GM12878 (cell line): ENCODE measurements at regions not wholly inside any gene's neighbourhood (a gene's known extent, or its start where the extent isn't known, plus 50 kb on each side); places are given as distances from the start of the nearest gene placed in this dataset.

Experiments
- ATAC-seq: fragments of 200-7000 bp; cut with Tn5 transposase; 3 replicates; pipeline ENCODE4 v1.9.1; 2020; ENCODE audit warnings: mild to moderate bottlenecking, moderate library complexity
- BruUV-seq: library from RNA; stranded (reverse); fragments of 400-500 nt; replicated peaks from 2 replicates; lab custom pipeline; 2021; lab: Mats Ljungman, UMichigan
- CTCF ChIA-PET: fragments of 300-600 bp; sonication (Branson Sonifier 250); formaldehyde crosslinking; extraction: SDS; loops from one replicate; lab custom pipeline; 2021; ENCODE audit warnings: inconsistent platforms; lab: Yijun Ruan, JAX
- POLR2A ChIA-PET: fragments of 350-600 bp; formaldehyde crosslinking; extraction: SDS; loops from one replicate; lab custom pipeline; 2021; ENCODE audit warnings: inconsistent platforms; lab: Charles Lee
- RAD21 ChIA-PET: fragments of 300-600 bp; sonication (Branson Sonifier 250); formaldehyde crosslinking; loops from one replicate; lab custom pipeline; 2023; ENCODE audit warnings: antibody characterized with exemption; ENCODE audit not compliant: unreplicated experiment; lab: Charles Lee
- SMC1A ChIA-PET: fragments of 300-600 bp; sonication (Branson Sonifier 250); formaldehyde crosslinking; loops from one replicate; lab custom pipeline; 2023; ENCODE audit not compliant: unreplicated experiment, uncharacterized antibody; lab: Charles Lee
- DNase-seq: peaks from one replicate; pipeline ENCODE4 v3.0.0-alpha.2; 2011; ENCODE audit warnings: low read depth, low spot score
- FAIRE-seq: peaks from 3 replicates; lab custom pipeline; 2011; peaks lifted over from hg19 to GRCh38; lab: Jason Lieb, UNC
- H2AFZ ChIP-seq: 2 replicates; pipeline ENCODE4 v1.6.0; 2011; ENCODE audit warnings: low read depth, low read length, control low read depth; ENCODE audit not compliant: control insufficient read depth
- H3K27ac ChIP-seq: 2 replicates; pipeline ENCODE4 v1.5.1; 2011; ENCODE audit warnings: control low read depth; ENCODE audit not compliant: control insufficient read depth, insufficient read depth
- H3K27me3 ChIP-seq, 2 experiments: replicated peaks in 1 of 2; 2 replicates each; pipeline versions ENCODE4 v1.6.0 to v1.6.1; 2011; ENCODE audit warnings: low read length in 1 of 2; ENCODE audit not compliant: control insufficient read depth in 2 of 2, insufficient read depth in 2 of 2
- H3K36me3 ChIP-seq, 2 experiments: 2 replicates each; pipeline ENCODE4 v1.5.1; 2011; ENCODE audit warnings: low read length in 1 of 2; ENCODE audit not compliant: control insufficient read depth in 2 of 2, insufficient read depth in 2 of 2
- H3K4me1 ChIP-seq: 2 replicates; pipeline ENCODE4 v1.6.1; 2011; ENCODE audit warnings: mild to moderate bottlenecking, low read length, moderate library complexity, mixed read lengths; ENCODE audit not compliant: control insufficient read depth, insufficient read depth
- H3K4me2 ChIP-seq: 2 replicates; pipeline ENCODE4 v1.6.0; 2011; ENCODE audit warnings: control low read depth; ENCODE audit not compliant: control insufficient read depth, insufficient read depth
- H3K4me3 ChIP-seq: fragments of 200-600 bp; sonication (generic); 2 replicates; pipeline ENCODE4 v1.5.1; 2016
- H3K79me2 ChIP-seq: 2 replicates; pipeline ENCODE4 v1.6.0; 2011; ENCODE audit warnings: low read length; ENCODE audit not compliant: control insufficient read depth, insufficient read depth
- H3K9ac ChIP-seq: 2 replicates; pipeline ENCODE4 v1.8.0; 2011; ENCODE audit warnings: low read length, control low read depth, mixed read lengths; ENCODE audit not compliant: control insufficient read depth, insufficient read depth
- H3K9me3 ChIP-seq: replicated peaks from 3 replicates; pipeline ENCODE4 v1.5.1; 2011; ENCODE audit warnings: mild to moderate bottlenecking, low read length; ENCODE audit not compliant: control insufficient read depth, insufficient read depth
- H4K20me1 ChIP-seq: 2 replicates; pipeline ENCODE4 v1.6.0; 2011; ENCODE audit not compliant: control insufficient read depth, insufficient read depth
- BACH1 ChIP-seq: fragments of 450-650 bp; IDR thresholded peaks from 2 replicates; pipeline ENCODE4 v1.6.1; 2017; ENCODE audit warnings: mild to moderate bottlenecking, borderline replicate concordance
- CREB1 ChIP-seq: IDR thresholded peaks from 2 replicates; pipeline ENCODE4 v1.6.1; 2012; ENCODE audit warnings: low read depth, mild to moderate bottlenecking, inconsistent platforms
- CUX1 ChIP-seq: IDR thresholded peaks from 2 replicates; pipeline ENCODE4 v1.6.1; 2012; ENCODE audit warnings: improper control_type of control experiment, low read depth, low read length; ENCODE audit not compliant: insufficient replicate concordance
- E2F8 ChIP-seq: fragments of 450-650 bp; IDR thresholded peaks from 2 replicates; pipeline ENCODE4 v1.6.1; 2018; ENCODE audit warnings: mild to moderate bottlenecking, low read depth, moderate library complexity; ENCODE audit not compliant: partially characterized antibody
- IRF3 ChIP-seq: fragments of 450-650 bp; IDR thresholded peaks from 2 replicates; pipeline ENCODE4 v1.6.1; 2014; ENCODE audit warnings: mild to moderate bottlenecking
- MYC ChIP-seq: IDR thresholded peaks from 2 replicates; pipeline ENCODE4 v1.6.1; 2011; ENCODE audit warnings: mild to moderate bottlenecking, low read length, moderate library complexity, inconsistent platforms; ENCODE audit not compliant: insufficient read depth, insufficient replicate concordance, insufficient read length, severe bottlenecking
- NKRF ChIP-seq: fragments of 450-650 bp; conservative IDR thresholded peaks from 2 replicates; pipeline ENCODE4 v1.6.1; 2017; ENCODE audit warnings: mild to moderate bottlenecking, moderate library complexity
- NRF1 ChIP-seq: conservative IDR thresholded peaks from 2 replicates; pipeline ENCODE4 v1.6.1; 2011; ENCODE audit warnings: mild to moderate bottlenecking, low read depth, low read length, improper control_type of control experiment
- POLR2AphosphoS2 ChIP-seq: IDR thresholded peaks from 2 replicates; pipeline ENCODE4 v1.6.1; 2011; ENCODE audit warnings: low read depth, mild to moderate bottlenecking, low read length, improper control_type of control experiment, moderate library complexity
- POU2F2 ChIP-seq: IDR thresholded peaks from 3 replicates; pipeline ENCODE4 v1.6.1; 2011; ENCODE audit warnings: low read depth, mild to moderate bottlenecking, low read length, borderline replicate concordance
- SUPT20H ChIP-seq: IDR thresholded peaks from 2 replicates; pipeline ENCODE4 v1.6.1; 2011; ENCODE audit warnings: low read depth, mild to moderate bottlenecking, low read length, moderate library complexity, borderline replicate concordance; ENCODE audit not compliant: control insufficient read depth
- WRNIP1 ChIP-seq: IDR thresholded peaks from 2 replicates; pipeline ENCODE4 v1.6.1; 2011; ENCODE audit warnings: low read depth, low read length, improper control_type of control experiment, borderline replicate concordance
- ZBED1 ChIP-seq: IDR thresholded peaks from 2 replicates; pipeline ENCODE4 v1.6.1; 2016; ENCODE audit warnings: borderline replicate concordance
- ZSCAN29 ChIP-seq: fragments of 450-650 bp; IDR thresholded peaks from 2 replicates; pipeline ENCODE4 v1.6.1; 2017; ENCODE audit warnings: mild to moderate bottlenecking, moderate library complexity
- WGBS: methylation state at CpG from one replicate; pipeline ENCODE4 v1.1.6; 2016; ENCODE audit warnings: low lambda C conversion rate; ENCODE audit not compliant: insufficient replicate concordance, insufficient coverage; ENCODE audit errors: missing lambda C conversion rate; 5-methylcytosine and 5-hydroxymethylcytosine counted together
- in situ Hi-C: fragments of 300-500 bp; cut with MboI; formaldehyde crosslinking; loops from 9 replicates; pipeline ENCODE4 v1.14.3; 2018; ENCODE audit warnings: mixed read lengths
- intact Hi-C: fragments of 100-400 bp; cut with micrococcal nuclease; formaldehyde crosslinking; loops from one replicate; pipeline ENCODE4 v1.14.2; 2022; ENCODE audit not compliant: unreplicated experiment

- POLR2A ChIA-PET: no interaction called here
- no TSS peak for BruUV-seq
- Histone ChIP-seq H3K9me3 (no peaks in the 10 kb centered on the region), H3K27me3 (no peaks in the 10 kb centered on the region), H3K9ac (no peak overlapping the region), H3K36me3 (no peaks in the 10 kb centered on the region), H3K4me3 (no peak overlapping the region), H3K79me2 (no peaks in the 10 kb centered on the region), H3K27ac (no peak overlapping the region), H2AFZ (no peak overlapping the region), H3K4me1 (no peaks in the 10 kb centered on the region), H3K4me2 (no peak overlapping the region), H4K20me1 (no peaks in the 10 kb centered on the region)
- CTCF ChIA-PET: no interaction called here
- RAD21 ChIA-PET: no interaction called here
- DNase-seq: no peak
- 0% methylated on average over 1 of the region's 1 CpG for WGBS
- intact Hi-C loops: no loop called here
- no peak for FAIRE-seq
- SMC1A ChIA-PET: no interaction called here
- in situ Hi-C loops: no loop called here
- ATAC-seq: no peak
- no peak for TF ChIP-seq MYC
- TF ChIP-seq POU2F2: no peak
- TF ChIP-seq ZBED1: no peak
- TF ChIP-seq CREB1: no peak
- no peak for TF ChIP-seq NKRF
- TF ChIP-seq POLR2AphosphoS2: no peak
- no peak for TF ChIP-seq CUX1
- TF ChIP-seq E2F8: no peak
- no peak for TF ChIP-seq SUPT20H
- no peak for TF ChIP-seq WRNIP1
- TF ChIP-seq NRF1: no peak
- TF ChIP-seq IRF3: no peak
- TF ChIP-seq BACH1: no peak
- no peak for TF ChIP-seq ZSCAN29
These were observed 792.6 kb downstream of the EPHA4 start for GRCh38 chr2:220779511-220779910.
